ENCODE measurements at regions not wholly inside any gene's neighbourhood (a gene's known extent, or its start where the extent isn't known, plus 50 kb on each side); places are given as distances from the start of the nearest gene placed in this dataset.

- H3K9me2 ChIP-seq (ENCODE audit: insufficient read depth): no peaks in the 10 kb centered on the region
- no peaks in the 10 kb centered on the region for H3K9me3 ChIP-seq (ENCODE audit: control insufficient read depth in 1 of 2, insufficient read depth in 1 of 2, low read depth in 1 of 2, low read length in 2 of 2)
- H3K27ac ChIP-seq (ENCODE audit: low read depth, low read length): no peak overlapping the region
- POLR2A ChIA-PET: no interaction called here
- CTCF ChIA-PET: no interaction called here
- DNase-seq (ENCODE audit: low read depth, low spot score) (no peak), ATAC-seq (no peak)
- H3K4me2 ChIP-seq (ENCODE audit: low read length): no peak overlapping the region
- BruUV-seq (replicated peaks): no TSS peak
- intact Hi-C loops (cut with micrococcal nuclease): no loop called here
- TF ChIP-seq SIN3A (IDR thresholded peaks at IDR 0.05; ENCODE audit: low read depth) (no peak), EGR1 (IDR thresholded peaks at IDR 0.05; ENCODE audit: low read depth) (no peak), SRF (IDR thresholded peaks at IDR 0.05; ENCODE audit: low read depth) (no peak), JUND (IDR thresholded peaks at IDR 0.05) (no peak), FOSL1 (IDR thresholded peaks at IDR 0.05; ENCODE audit: low read depth) (no peak), EZH2phosphoT487 (IDR thresholded peaks at IDR 0.05; ENCODE audit: borderline replicate concordance) (no peak), CEBPB (IDR thresholded peaks at IDR 0.05; ENCODE audit: low read depth) (no peak), ELF1 (IDR thresholded peaks at IDR 0.05; ENCODE audit: borderline replicate concordance, low read depth) (no peak), EZH2 (IDR thresholded peaks at IDR 0.05) (no peak), ZBTB33 (IDR thresholded peaks at IDR 0.05; ENCODE audit: extremely low read depth, insufficient replicate concordance, low read length) (no peak), RAD21 (IDR thresholded peaks at IDR 0.05; ENCODE audit: low read depth) (no peak), ZNF274 (IDR thresholded peaks at IDR 0.05; ENCODE audit: low read depth, low read length) (no peak)
- TF ChIP-seq, protein P1, sequence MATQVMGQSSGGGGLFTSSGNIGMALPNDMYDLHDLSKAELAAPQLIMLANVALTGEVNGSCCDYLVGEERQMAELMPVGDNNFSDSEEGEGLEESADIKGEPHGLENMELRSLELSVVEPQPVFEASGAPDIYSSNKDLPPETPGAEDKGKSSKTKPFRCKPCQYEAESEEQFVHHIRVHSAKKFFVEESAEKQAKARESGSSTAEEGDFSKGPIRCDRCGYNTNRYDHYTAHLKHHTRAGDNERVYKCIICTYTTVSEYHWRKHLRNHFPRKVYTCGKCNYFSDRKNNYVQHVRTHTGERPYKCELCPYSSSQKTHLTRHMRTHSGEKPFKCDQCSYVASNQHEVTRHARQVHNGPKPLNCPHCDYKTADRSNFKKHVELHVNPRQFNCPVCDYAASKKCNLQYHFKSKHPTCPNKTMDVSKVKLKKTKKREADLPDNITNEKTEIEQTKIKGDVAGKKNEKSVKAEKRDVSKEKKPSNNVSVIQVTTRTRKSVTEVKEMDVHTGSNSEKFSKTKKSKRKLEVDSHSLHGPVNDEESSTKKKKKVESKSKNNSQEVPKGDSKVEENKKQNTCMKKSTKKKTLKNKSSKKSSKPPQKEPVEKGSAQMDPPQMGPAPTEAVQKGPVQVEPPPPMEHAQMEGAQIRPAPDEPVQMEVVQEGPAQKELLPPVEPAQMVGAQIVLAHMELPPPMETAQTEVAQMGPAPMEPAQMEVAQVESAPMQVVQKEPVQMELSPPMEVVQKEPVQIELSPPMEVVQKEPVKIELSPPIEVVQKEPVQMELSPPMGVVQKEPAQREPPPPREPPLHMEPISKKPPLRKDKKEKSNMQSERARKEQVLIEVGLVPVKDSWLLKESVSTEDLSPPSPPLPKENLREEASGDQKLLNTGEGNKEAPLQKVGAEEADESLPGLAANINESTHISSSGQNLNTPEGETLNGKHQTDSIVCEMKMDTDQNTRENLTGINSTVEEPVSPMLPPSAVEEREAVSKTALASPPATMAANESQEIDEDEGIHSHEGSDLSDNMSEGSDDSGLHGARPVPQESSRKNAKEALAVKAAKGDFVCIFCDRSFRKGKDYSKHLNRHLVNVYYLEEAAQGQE (IDR thresholded peaks at IDR 0.05; ENCODE audit: low read depth): no peak
- no peak overlapping the region for H2AFZ ChIP-seq (ENCODE audit: low read depth, low read length, poor library complexity, severe bottlenecking)
- no peaks in the 10 kb centered on the region for H3K4me1 ChIP-seq (ENCODE audit: control insufficient read depth in 1 of 2, insufficient read depth in 2 of 2, low read length in 2 of 2)
- H3K79me2 ChIP-seq (ENCODE audit: insufficient read depth, low read length): no peaks in the 10 kb centered on the region
- no peaks in the 10 kb centered on the region for H3K36me3 ChIP-seq (ENCODE audit: control insufficient read depth in 1 of 2, insufficient read depth in 2 of 2, low read length in 2 of 2)
- RAD21 ChIA-PET (ENCODE audit: low non-redundant PET in 1 of 2, low total read pairs in 2 of 2, uncharacterized antibody in 2 of 2, unreplicated experiment in 2 of 2): no interaction called here
- no peaks in the 10 kb centered on the region for H4K20me1 ChIP-seq (ENCODE audit: insufficient read depth)
- H3K9ac ChIP-seq (ENCODE audit: low read length): no peak overlapping the region
- no peak overlapping the region for H3K4me3 ChIP-seq (replicated peaks in 1 of 2; ENCODE audit: low read depth in 1 of 2, low read length in 2 of 2)
- H3K27me3 ChIP-seq (ENCODE audit: insufficient read depth, low read length): 0 out of 2 replicates have a peak, but pooled peaks cover 5% of the 10 kb centered on the region
Observed at GRCh38 chr18:55038162-55038561, 78.9 kb upstream of the CCDC68 start.

Measured in HCT116 (cell line).